Iris pigment epithelial cell (primary cell): ENCODE measurements at regions not wholly inside any gene's neighbourhood (a gene's known extent, or its start where the extent isn't known, plus 50 kb on each side); places are given as distances from the start of the nearest gene placed in this dataset.
A peak's percentile ranks its signal among the peaks of the same experiment; 100 is the strongest.
"Not testable (repeated sequence)": the region's sequence is repeated elsewhere in the genome, so short reads cannot be mapped to it uniquely, and the experiment has no call there.

Source experiments
- DNase-seq: peaks from one replicate; pipeline ENCODE4 v3.0.0-alpha.2; 2011; ENCODE audit warnings: low read depth

- no peak for DNase-seq
Observed at GRCh38 chr3:144638009-144638408, 666.4 kb downstream of the DIPK2A start.

DNA sequence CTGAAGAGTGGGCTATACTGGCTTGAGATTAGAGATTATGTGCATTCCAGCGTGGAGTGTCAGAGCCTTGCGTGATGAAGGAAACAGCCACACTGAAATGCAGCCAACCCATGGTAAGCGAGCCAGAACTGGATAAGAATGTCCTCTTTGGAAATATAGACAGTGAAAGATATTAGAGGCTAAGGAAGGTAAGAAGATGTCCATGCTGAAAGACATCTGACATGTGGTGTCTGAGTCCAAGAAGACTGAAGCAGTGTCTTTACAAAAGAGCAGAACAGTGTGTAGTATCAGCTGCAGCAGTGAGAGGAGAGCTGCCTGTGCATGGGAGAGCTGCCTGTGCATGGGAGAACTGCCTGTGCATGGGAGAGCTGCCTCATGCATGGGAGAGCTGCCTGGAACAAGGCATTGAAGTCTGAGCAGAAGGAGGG, 672.2 kb downstream of the DIPK2A start:
- peak; percentile 46 for DNase-seq

DNA sequence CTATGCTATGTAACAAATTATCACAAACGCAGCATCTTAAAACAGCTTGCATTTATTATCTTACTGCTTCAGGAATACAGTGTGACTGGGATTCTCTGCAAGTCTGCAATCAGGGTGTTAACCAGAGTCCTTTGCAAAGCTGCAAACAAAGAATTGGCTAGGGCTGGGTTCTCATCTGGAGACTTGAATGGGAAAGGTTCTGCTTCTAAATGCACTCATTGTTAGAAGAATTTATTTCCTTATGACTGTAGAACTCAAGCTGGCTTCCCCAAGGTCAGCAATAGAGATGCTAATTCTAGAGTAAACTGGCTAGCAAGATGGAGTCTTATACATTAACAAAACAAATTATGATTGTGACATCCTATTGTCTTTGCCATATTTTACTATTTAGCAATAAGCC, 673.7 kb downstream of the DIPK2A start:
- no peak for DNase-seq

DNA sequence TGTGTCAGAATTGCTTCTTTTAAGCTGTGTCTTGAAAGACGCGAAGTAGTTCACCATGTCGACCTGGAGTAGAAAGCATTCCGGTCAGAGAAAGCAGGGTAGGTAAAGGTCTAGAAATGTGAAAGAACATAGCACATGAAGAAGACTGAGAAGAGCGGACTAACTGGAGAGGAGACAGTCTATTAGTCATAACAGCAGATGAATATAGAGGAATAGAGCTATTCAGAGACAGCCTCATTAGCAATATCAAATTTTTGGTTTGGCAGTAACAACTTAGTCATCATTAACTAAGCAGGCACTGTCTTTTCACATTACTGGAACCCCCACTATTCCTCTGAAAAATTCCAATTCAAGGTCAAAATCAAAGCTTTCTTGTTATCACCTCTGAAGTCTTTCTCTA, 678.8 kb downstream of the DIPK2A start:
- no peak for DNase-seq

DNA sequence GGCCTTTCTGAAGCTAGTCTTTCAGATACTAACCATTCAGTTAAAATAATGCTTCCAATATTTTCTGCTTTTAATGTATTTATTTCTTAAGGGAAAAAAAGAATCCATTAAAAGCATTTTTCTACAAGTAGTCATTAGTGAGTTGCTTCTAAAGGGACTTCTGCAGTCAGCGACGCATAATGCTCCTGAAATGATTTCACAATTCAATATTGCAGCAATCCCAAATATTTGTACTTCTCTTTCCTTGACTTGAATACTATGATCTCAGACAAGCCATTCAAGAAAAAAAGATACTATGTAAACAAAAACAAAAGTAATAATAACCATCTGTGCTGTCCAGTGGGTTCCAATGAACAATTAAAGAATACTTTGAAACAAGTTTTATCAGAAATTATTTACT, 681.0 kb downstream of the DIPK2A start:
- peak; percentile 59 for DNase-seq

- DNase-seq, result no peak
Observed at GRCh38 chr3:144655423-144655822, 683.8 kb downstream of the DIPK2A start.

DNA sequence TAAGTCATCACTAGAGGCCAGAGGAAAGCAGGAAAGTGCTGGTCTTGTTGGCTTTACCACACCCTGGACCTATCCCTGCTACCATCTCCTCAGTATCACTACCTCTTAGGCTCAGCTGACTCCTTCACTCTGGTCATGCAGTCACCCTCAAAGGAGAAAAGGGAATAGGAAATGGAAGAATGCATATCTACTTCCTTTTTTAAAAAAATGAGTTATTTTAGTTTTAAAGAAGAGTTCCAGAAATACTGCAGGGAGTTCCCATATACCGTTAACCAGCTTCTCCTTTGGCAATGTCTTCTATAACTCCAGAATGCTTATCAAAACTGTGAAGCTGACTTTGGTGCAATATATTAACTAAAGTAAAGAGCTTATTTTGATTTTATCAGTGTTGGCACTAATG, 688.6 kb downstream of the DIPK2A start:
- no peak for DNase-seq

GRCh38 chr3:144662729-144663128, 691.1 kb downstream of the DIPK2A start:
- no peak for DNase-seq

DNA sequence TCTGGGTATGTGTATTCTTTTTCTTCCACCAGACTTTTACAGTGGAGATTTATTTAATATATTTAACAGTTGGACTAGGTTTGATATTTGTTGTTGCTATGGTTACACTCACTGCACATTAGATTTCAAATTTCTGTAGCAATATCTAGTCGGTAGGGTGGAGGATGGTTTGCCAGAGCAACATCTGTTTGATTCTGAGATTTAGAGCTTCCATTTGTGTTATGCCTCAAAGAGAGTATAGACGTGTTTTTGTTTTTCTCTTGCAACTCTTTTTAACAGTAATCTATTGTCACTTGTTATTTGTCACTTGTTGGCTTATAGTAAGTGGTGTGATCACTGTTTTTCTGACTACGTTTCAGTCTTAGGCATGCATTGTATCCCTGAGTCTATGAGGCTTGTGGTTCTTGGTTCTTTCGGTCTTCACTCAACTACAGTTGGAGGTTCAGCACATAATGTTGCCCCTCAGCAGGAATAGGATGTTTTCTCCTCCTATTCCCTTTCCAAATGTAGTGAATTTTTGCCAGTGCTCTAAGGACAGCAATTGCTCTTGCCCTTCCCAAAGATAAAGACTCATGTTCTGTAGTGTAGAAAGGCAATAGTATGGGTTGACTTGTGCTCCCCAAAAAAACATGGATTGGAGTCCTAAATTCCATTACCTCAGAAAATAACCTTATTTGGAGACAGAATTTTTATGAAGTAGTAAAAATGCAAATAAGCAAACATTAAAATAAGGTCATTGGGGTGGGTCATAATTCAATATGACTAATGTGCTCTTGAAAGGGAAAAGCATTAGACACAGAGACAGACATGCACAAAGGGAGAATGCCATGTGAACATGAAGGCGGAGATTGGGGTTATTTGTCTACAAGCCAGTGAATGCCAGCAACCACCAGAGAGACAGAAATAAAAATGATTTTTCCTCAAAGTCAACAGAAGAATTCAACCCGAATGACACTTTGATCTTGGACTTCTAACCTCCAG, 692.1 kb downstream of the DIPK2A start:
- DNase-seq, result no peak

GRCh38 chr3:144665567-144666053, 694.0 kb downstream of the DIPK2A start:
- no peak for DNase-seq

GRCh38 chr3:144670571-144670970, 698.9 kb downstream of the DIPK2A start:
- no peak for DNase-seq

GRCh38 chr3:144677103-144677502, 705.5 kb downstream of the DIPK2A start:
- peak; percentile 17 for DNase-seq

GRCh38 chr3:144683065-144683464, 711.4 kb downstream of the DIPK2A start:
- DNase-seq, result no peak

- no peak for DNase-seq
Observed at GRCh38 chr3:144687862-144688261, 716.2 kb downstream of the DIPK2A start.

- DNase-seq, result no peak
Observed at GRCh38 chr3:144692488-144692887, 720.9 kb downstream of the DIPK2A start.

DNA sequence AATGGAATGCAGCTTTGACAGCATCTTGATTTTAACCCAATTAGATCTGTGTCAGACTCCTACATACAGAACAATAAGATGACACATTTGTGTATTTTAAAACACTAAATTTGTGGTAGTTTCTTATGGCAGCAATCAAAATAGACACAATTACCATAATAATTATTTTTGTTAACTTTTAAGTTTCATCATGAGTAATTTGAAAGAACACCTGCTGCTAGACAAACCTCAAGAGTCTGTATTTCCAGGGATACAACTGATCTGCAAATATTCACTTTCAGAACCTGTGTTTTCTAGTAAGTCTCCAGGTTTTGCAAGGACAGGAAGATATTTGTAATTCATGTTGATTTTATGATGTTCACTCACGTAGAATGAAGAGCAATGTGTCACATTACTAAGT, 736.8 kb downstream of the DIPK2A start:
- no peak for DNase-seq

DNA sequence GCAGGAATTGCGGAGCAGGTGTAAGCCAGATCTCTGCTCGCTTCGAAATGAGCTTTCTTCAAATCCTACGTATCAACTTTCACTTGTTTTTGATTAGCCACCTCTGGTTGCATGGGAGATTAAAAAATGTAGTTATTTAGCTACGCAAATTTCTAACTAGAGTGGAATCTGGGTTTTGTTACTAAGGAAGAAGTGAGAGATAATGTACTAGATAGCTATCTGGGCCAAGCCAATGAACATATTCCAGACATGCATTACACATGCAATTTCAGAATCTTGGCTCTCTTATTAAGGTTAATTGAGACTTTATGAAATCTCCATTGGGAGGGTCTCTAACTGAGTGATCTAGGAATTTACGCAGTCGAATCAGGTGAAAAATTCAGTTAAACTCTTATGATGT, 765.7 kb downstream of the DIPK2A start:
- DNase-seq, result no peak

- no peak for DNase-seq
Observed at GRCh38 chr3:144743225-144743668, 771.6 kb downstream of the DIPK2A start.

GRCh38 chr3:144744473-144744872, 772.9 kb downstream of the DIPK2A start:
- DNase-seq, result no peak

GRCh38 chr3:144746631-144747030, 775.0 kb downstream of the DIPK2A start:
- DNase-seq, result no peak

- DNase-seq, result not testable (repeated sequence)
Observed at GRCh38 chr3:144749536-144750253, 778.1 kb downstream of the DIPK2A start.

- DNase-seq, result no peak
Observed at GRCh38 chr3:144754076-144754783, 782.6 kb downstream of the DIPK2A start.
